ENCODE measurements at regions not wholly inside any gene's neighbourhood (a gene's known extent, or its start where the extent isn't known, plus 50 kb on each side); places are given as distances from the start of the nearest gene placed in this dataset.

DNA sequence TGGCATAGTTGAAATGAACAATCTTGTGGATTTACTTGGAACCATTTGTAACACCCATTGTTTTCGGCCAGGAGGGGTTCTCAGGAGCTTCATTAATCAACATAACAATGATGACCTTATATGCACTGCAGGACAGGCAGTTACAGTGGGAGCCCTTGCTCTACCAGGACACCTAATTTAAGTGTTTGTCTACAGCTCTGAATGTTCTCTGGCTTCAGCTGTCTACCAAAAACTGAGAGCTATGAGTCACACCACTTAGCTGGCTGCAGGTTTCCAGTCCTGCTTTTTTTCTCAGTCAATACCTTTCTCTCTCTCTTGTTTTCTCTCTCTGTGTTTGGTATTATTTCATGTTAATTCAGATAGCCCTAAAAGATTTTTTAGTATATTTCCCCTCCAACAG lies 105.4 kb upstream of the MBNL2 start:
- H3K4me3 ChIP-seq (ENCODE audit: low read depth, low read length) = no peak overlapping the region
- no peak for DNase-seq (ENCODE audit: low read depth)
- TF ChIP-seq, protein P1, sequence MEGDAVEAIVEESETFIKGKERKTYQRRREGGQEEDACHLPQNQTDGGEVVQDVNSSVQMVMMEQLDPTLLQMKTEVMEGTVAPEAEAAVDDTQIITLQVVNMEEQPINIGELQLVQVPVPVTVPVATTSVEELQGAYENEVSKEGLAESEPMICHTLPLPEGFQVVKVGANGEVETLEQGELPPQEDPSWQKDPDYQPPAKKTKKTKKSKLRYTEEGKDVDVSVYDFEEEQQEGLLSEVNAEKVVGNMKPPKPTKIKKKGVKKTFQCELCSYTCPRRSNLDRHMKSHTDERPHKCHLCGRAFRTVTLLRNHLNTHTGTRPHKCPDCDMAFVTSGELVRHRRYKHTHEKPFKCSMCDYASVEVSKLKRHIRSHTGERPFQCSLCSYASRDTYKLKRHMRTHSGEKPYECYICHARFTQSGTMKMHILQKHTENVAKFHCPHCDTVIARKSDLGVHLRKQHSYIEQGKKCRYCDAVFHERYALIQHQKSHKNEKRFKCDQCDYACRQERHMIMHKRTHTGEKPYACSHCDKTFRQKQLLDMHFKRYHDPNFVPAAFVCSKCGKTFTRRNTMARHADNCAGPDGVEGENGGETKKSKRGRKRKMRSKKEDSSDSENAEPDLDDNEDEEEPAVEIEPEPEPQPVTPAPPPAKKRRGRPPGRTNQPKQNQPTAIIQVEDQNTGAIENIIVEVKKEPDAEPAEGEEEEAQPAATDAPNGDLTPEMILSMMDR (IDR thresholded peaks at IDR 0.05; ENCODE audit: control insufficient read depth, extremely low read depth, insufficient read depth) = no peak

- TF ChIP-seq, protein P1 (IDR thresholded peaks at IDR 0.05; ENCODE audit: control insufficient read depth, extremely low read depth, insufficient read depth) = no peak
- DNase-seq (ENCODE audit: low read depth) = no peak
- H3K4me3 ChIP-seq (ENCODE audit: low read depth, low read length) = no peak overlapping the region
Measured at GRCh38 chr13:97117388-97117910, 104.7 kb upstream of the MBNL2 start.

GRCh38 chr13:97119943-97120342 lies 102.2 kb upstream of the MBNL2 start:
- no peak for DNase-seq (ENCODE audit: low read depth)
- TF ChIP-seq, protein P1 (IDR thresholded peaks at IDR 0.05; ENCODE audit: control insufficient read depth, extremely low read depth, insufficient read depth) = no peak
- no peak overlapping the region for H3K4me3 ChIP-seq (ENCODE audit: low read depth, low read length)

- TF ChIP-seq, protein P1 (IDR thresholded peaks at IDR 0.05; ENCODE audit: control insufficient read depth, extremely low read depth, insufficient read depth) = no peak
- no peak for DNase-seq (ENCODE audit: low read depth)
- H3K4me3 ChIP-seq (ENCODE audit: low read depth, low read length) = no peak overlapping the region
Measured at GRCh38 chr13:97120346-97120745, 101.8 kb upstream of the MBNL2 start.

GRCh38 chr13:97120976-97121375 lies 101.2 kb upstream of the MBNL2 start:
- H3K4me3 ChIP-seq (ENCODE audit: low read depth, low read length) = no peak overlapping the region
- no peak for DNase-seq (ENCODE audit: low read depth)
- TF ChIP-seq, protein P1 (IDR thresholded peaks at IDR 0.05; ENCODE audit: control insufficient read depth, extremely low read depth, insufficient read depth) = no peak

GRCh38 chr13:97121894-97122293 lies 100.2 kb upstream of the MBNL2 start:
- H3K4me3 ChIP-seq (ENCODE audit: low read depth, low read length) = no peak overlapping the region
- TF ChIP-seq, protein P1 (IDR thresholded peaks at IDR 0.05; ENCODE audit: control insufficient read depth, extremely low read depth, insufficient read depth) = no peak
- no peak for DNase-seq (ENCODE audit: low read depth)

GRCh38 chr13:97122381-97122996 lies 99.6 kb upstream of the MBNL2 start:
- DNase-seq (ENCODE audit: low read depth) = no peak
- no peak overlapping the region for H3K4me3 ChIP-seq (ENCODE audit: low read depth, low read length)
- TF ChIP-seq, protein P1 (IDR thresholded peaks at IDR 0.05; ENCODE audit: control insufficient read depth, extremely low read depth, insufficient read depth) = no peak
